ENCODE measurements at regions not wholly inside any gene's neighbourhood (a gene's known extent, or its start where the extent isn't known, plus 50 kb on each side); places are given as distances from the start of the nearest gene placed in this dataset.

- no peak overlapping the region for H2BK120ac ChIP-seq (replicated peaks; ENCODE audit: low read depth, low read length)
- no peaks in the 10 kb centered on the region for H3K79me1 ChIP-seq (ENCODE audit: low read depth, low read length)
- POLR2A ChIA-PET (ENCODE audit: partially characterized antibody) = no interaction called here
- no peaks in the 10 kb centered on the region for H3K27me3 ChIP-seq (replicated peaks in 1 of 4; ENCODE audit: control insufficient read depth in 3 of 4, extremely low read depth in 1 of 4, insufficient read depth in 3 of 4, low read length in 3 of 4)
- no peaks in the 10 kb centered on the region for H3K9me3 ChIP-seq (ENCODE audit: insufficient read depth in 2 of 2, low read depth in 1 of 2, low read length in 1 of 2)
- no peak overlapping the region for H2BK15ac ChIP-seq (ENCODE audit: low read length)
- H3K23ac ChIP-seq (ENCODE audit: insufficient read length) = no peak overlapping the region
- H3K18ac ChIP-seq (ENCODE audit: extremely low read depth, low read length) = no peak overlapping the region
- H3K4me2 ChIP-seq (ENCODE audit: insufficient read depth in 1 of 2, low read depth in 2 of 2, low read length in 2 of 2) = no peak overlapping the region
- H2BK12ac ChIP-seq (ENCODE audit: low read depth, low read length) = no peak overlapping the region
- no peak overlapping the region for H2BK20ac ChIP-seq (ENCODE audit: low read length)
- no peak overlapping the region for H3K56ac ChIP-seq (replicated peaks; ENCODE audit: insufficient read length, low read depth, low read length)
- CTCF ChIA-PET (ENCODE audit: partially characterized antibody) = interaction anchor here (1.2 kb wide), 1 partner anchor 112 kb away, joined by 4 read pairs; no protein-coding TSS in a partner anchor
- H3K4me3 ChIP-seq (ENCODE audit: extremely low read depth in 1 of 4, insufficient read depth in 2 of 4, low read depth in 3 of 4, low read length in 4 of 4) = no peak overlapping the region
- H4K91ac ChIP-seq (replicated peaks; ENCODE audit: insufficient read length, low read length) = no peak overlapping the region
- no peaks in the 10 kb centered on the region for H3K4me1 ChIP-seq (replicated peaks in 1 of 4; ENCODE audit: control insufficient read depth in 3 of 4, insufficient read depth in 4 of 4, low read length in 3 of 4)
- FAIRE-seq = no peak
- no peak overlapping the region for H4K5ac ChIP-seq (ENCODE audit: insufficient read length, low read depth, low read length)
- H2AFZ ChIP-seq (ENCODE audit: low read length) = no peak overlapping the region
- no peak overlapping the region for H3K9ac ChIP-seq (replicated peaks in 1 of 4; ENCODE audit: extremely low read depth in 1 of 4, low read depth in 3 of 4, low read length in 3 of 4)
- no peaks in the 10 kb centered on the region for H3K79me2 ChIP-seq (ENCODE audit: control insufficient read depth in 1 of 2, insufficient read depth in 2 of 2, low read length in 2 of 2)
- H3K23me2 ChIP-seq (ENCODE audit: low read depth, low read length) = no peaks in the 10 kb centered on the region
- H3K36me3 ChIP-seq (ENCODE audit: control insufficient read depth in 2 of 4, insufficient read depth in 4 of 4, low read length in 3 of 4) = no peaks in the 10 kb centered on the region
- H4K20me1 ChIP-seq (replicated peaks in 1 of 2; ENCODE audit: control insufficient read depth in 1 of 2, insufficient read depth in 2 of 2, low read length in 2 of 2) = no peaks in the 10 kb centered on the region
- H3K4ac ChIP-seq (replicated peaks; ENCODE audit: insufficient read length, low read depth, low read length) = no peak overlapping the region
- no peak overlapping the region for H3K27ac ChIP-seq (ENCODE audit: low read depth, low read length)
- no peak overlapping the region for H4K8ac ChIP-seq (ENCODE audit: extremely low read depth, insufficient read depth, low read length)
- no peak overlapping the region for H2BK5ac ChIP-seq (ENCODE audit: low read depth, low read length)
- 86% methylated on average over 3 of the region's 3 CpGs; no CpG with 5 or more reads in 1 of the 2 experiments for WGBS, 2 experiments (ENCODE audit: extremely low coverage in 1 of 2, insufficient coverage in 1 of 2, insufficient read length in 1 of 2, insufficient replicate concordance in 2 of 2, low coverage in 1 of 2, low lambda C conversion rate in 2 of 2, missing lambda C conversion rate in 1 of 2)
- no peak for TF ChIP-seq ATF2 (IDR thresholded peaks at IDR 0.05; ENCODE audit: low read length)
- no peak for TF ChIP-seq SUZ12 (IDR thresholded peaks at IDR 0.05; ENCODE audit: low read length)
- TF ChIP-seq EP300 (IDR thresholded peaks at IDR 0.05; ENCODE audit: borderline replicate concordance in 1 of 2, low read depth in 2 of 2, low read length in 2 of 2) = no peak
- no peak for TF ChIP-seq SP2 (IDR thresholded peaks at IDR 0.05; ENCODE audit: low read length)
- no peak for TF ChIP-seq BCL11A (IDR thresholded peaks at IDR 0.05; ENCODE audit: low read depth in 2 of 2, low read length in 2 of 2)
- TF ChIP-seq RAD21 (IDR thresholded peaks at IDR 0.05 in 1 of 2, conservative IDR thresholded peaks at IDR 0.05 in 1 of 2; ENCODE audit: low read depth in 2 of 2, low read length in 2 of 2) = no peak
- TF ChIP-seq POLR2AphosphoS5 (IDR thresholded peaks at IDR 0.05; ENCODE audit: low read depth, low read length) = no peak
- TF ChIP-seq GTF2F1 (IDR thresholded peaks at IDR 0.05; ENCODE audit: borderline replicate concordance, low read depth, low read length) = no peak
- no peak for TF ChIP-seq NRF1 (IDR thresholded peaks at IDR 0.05; ENCODE audit: low read depth, low read length)
- no peak overlapping the region for H2AK5ac ChIP-seq (ENCODE audit: low read depth, low read length)
- DNase-seq (ENCODE audit: low read depth in 1 of 2, low spot score in 2 of 2) = no peak
- no peak overlapping the region for H3K14ac ChIP-seq (ENCODE audit: insufficient read length)
These were observed 344.2 kb upstream of the TEX13C start for GRCh38 chrX:124975456-124975855.

Data from H1 (cell line).